Transverse colon (tissue), 4 donors: ENCODE measurements at regions not wholly inside any gene's neighbourhood (a gene's known extent, or its start where the extent isn't known, plus 50 kb on each side); places are given as distances from the start of the nearest gene placed in this dataset.

Experiments used
- DNase-seq: peaks from one replicate; pipeline ENCODE4 v3.0.0-alpha.2; 2019
- H3K27ac ChIP-seq, 4 donors: fragments of 200-600 bp; sonication (generic); 2 replicates each; pipeline ENCODE4 v1.5.1; 2016 to 2018; ENCODE audit warnings: inconsistent platforms in 4 of 4
- H3K27me3 ChIP-seq: fragments of 200-600 bp; sonication (generic); 2 replicates; pipeline ENCODE4 v1.5.1; 2017; ENCODE audit warnings: inconsistent platforms
- H3K36me3 ChIP-seq, 4 donors: fragments of 200-600 bp; sonication (generic); 2 replicates each; pipeline ENCODE4 v1.5.1; 2017 to 2019; ENCODE audit warnings: inconsistent platforms in 4 of 4
- H3K4me1 ChIP-seq, 4 donors: fragments of 200-600 bp; sonication (generic); 2 replicates each; pipeline ENCODE4 v1.5.1; 2017 to 2020; ENCODE audit warnings: inconsistent platforms in 4 of 4
- H3K4me3 ChIP-seq, 4 donors: fragments of 200-600 bp; sonication (generic); 1 replicate in 1 of 4; 2 replicates in 3 of 4; pipeline versions ENCODE4 v1.5.1 to v1.6.1; 2017 to 2019; ENCODE audit warnings: inconsistent platforms in 4 of 4
- H3K9me3 ChIP-seq, 2 donors: fragments of 200-600 bp; sonication (generic); 2 replicates each; pipeline ENCODE4 v1.5.1; 2017 to 2019; ENCODE audit warnings: inconsistent platforms in 2 of 2
- EP300 ChIP-seq: sonication (generic); formaldehyde crosslinking; IDR thresholded peaks from one replicate; pipeline ENCODE4 v1.6.1; 2017; ENCODE audit warnings: antibody characterized with exemption, low read depth
- POLR2A ChIP-seq: fragments of 450-650 bp; IDR thresholded peaks from one replicate; pipeline ENCODE4 v1.6.1; 2016; ENCODE audit warnings: antibody characterized with exemption, mild to moderate bottlenecking, moderate library complexity
- POLR2AphosphoS5 ChIP-seq, 3 donors: sonication (generic); formaldehyde crosslinking; IDR thresholded peaks; one replicate each; pipeline ENCODE4 v1.6.1; 2016; ENCODE audit warnings: antibody characterized with exemption in 3 of 3
- WGBS, 2 donors: methylation state at CpG; one replicate each; pipeline ENCODE4 v1.1.5; 2018; ENCODE audit warnings: low coverage in 1 of 2; 5-methylcytosine and 5-hydroxymethylcytosine counted together
- in situ Hi-C, 4 donors: fragments of 200-750 bp; cut with MboI; loops; one replicate each; pipeline versions ENCODE4 v1.15.0 to v1.15.1; 2017; ENCODE audit warnings: low sequenced_read_pairs in 3 of 4, low pct_ligation_motif_present in 1 of 4, low pct_unique_long_range_greater_than_20kb in 1 of 4
- intact Hi-C: fragments of 100-400 bp; cut with DNase I; formaldehyde crosslinking; loops from one replicate; pipeline ENCODE4 v1.15.1; 2023; ENCODE audit warnings: low total_unique reads
- TF ChIP-seq, protein P1 (sequence below), 5 experiments: fragments of 200-600 bp in 3 of 5; fragments of 450-650 bp in 2 of 5; sonication (generic) in 3 of 5; IDR thresholded peaks; 1 replicate in 2 of 5; 2 replicates in 3 of 5; pipeline ENCODE4 v1.5.1; 2016 to 2017; ENCODE audit warnings: antibody characterized with exemption in 5 of 5, inconsistent platforms in 3 of 5, mild to moderate bottlenecking in 2 of 5, moderate library complexity in 1 of 5

DNA sequence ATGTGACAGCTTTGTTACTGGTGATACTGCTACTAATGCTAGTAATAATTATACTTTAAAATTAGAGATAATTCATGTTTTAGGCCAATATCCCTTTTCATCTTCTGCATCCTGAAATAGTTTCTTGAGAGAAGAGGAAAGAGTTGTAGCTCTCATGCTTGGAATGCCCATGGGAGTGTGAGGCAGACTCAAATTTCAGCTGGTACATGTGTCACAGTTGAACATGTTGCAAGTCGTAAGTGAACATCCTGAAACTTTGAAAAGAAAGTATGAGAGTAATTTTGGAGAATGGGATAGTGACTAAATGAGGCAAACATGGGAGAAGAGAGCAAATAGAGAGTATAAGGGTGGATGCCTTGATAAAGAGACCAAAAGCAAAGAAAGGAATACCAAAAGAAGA lies 168.0 kb downstream of the TMTC3 start:
- Histone ChIP-seq H3K9me3 (no peaks in the 10 kb centered on the region), H3K36me3 (no peaks in the 10 kb centered on the region), H3K4me3 (no peak overlapping the region), H3K4me1 (peaks cover 0 to 3% (median 1%) of the 10 kb centered on the region in 4 donors), H3K27me3 (no peaks in the 10 kb centered on the region), H3K27ac (no peak overlapping the region)
- no peak for DNase-seq
- intact Hi-C loops: no loop called here
- WGBS, 2 donors: 76 to 83% methylated on average over 1 of the region's 1 CpG
- TF ChIP-seq, protein P1, sequence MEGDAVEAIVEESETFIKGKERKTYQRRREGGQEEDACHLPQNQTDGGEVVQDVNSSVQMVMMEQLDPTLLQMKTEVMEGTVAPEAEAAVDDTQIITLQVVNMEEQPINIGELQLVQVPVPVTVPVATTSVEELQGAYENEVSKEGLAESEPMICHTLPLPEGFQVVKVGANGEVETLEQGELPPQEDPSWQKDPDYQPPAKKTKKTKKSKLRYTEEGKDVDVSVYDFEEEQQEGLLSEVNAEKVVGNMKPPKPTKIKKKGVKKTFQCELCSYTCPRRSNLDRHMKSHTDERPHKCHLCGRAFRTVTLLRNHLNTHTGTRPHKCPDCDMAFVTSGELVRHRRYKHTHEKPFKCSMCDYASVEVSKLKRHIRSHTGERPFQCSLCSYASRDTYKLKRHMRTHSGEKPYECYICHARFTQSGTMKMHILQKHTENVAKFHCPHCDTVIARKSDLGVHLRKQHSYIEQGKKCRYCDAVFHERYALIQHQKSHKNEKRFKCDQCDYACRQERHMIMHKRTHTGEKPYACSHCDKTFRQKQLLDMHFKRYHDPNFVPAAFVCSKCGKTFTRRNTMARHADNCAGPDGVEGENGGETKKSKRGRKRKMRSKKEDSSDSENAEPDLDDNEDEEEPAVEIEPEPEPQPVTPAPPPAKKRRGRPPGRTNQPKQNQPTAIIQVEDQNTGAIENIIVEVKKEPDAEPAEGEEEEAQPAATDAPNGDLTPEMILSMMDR (IDR thresholded peaks at IDR 0.05): no peak
- no peak for TF ChIP-seq POLR2A
- no peak for TF ChIP-seq POLR2AphosphoS5 (IDR thresholded peaks at IDR 0.05)
- no peak for TF ChIP-seq EP300
- in situ Hi-C loops: no loop called here

DNA sequence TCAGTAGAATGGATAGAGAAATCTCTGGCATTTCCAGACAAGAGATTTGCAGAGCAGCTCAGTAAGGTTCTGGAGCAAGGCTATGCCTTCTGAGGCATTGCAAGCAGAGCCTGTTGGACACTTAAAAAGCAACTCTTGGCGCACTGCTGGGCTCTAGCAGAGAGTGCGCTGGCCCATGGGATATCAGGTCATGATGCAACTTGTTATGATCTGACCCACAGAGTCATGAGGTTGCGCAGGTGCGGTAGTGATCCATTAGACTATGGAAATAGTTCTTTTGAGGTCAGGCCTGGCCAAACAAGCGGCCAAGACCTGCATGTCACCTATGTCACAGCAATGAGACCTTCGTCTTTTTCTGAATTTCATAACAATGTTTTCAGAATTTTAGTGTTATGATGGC lies 168.6 kb downstream of the TMTC3 start:
- Histone ChIP-seq H3K9me3 (no peaks in the 10 kb centered on the region), H3K4me1 (peaks cover 0 to 3% (median 0%) of the 10 kb centered on the region in 4 donors), H3K27ac (no peak overlapping the region), H3K4me3 (no peak overlapping the region), H3K36me3 (no peaks in the 10 kb centered on the region), H3K27me3 (no peaks in the 10 kb centered on the region)
- intact Hi-C loops: no loop called here
- in situ Hi-C loops: no loop called here
- DNase-seq: no peak
- TF ChIP-seq, protein P1 (IDR thresholded peaks at IDR 0.05): no peak
- no peak for TF ChIP-seq POLR2AphosphoS5 (IDR thresholded peaks at IDR 0.05)
- no peak for TF ChIP-seq POLR2A
- WGBS, 2 donors: 88 to 89% methylated on average over 3 to 6 of the region's 6 CpGs

DNA sequence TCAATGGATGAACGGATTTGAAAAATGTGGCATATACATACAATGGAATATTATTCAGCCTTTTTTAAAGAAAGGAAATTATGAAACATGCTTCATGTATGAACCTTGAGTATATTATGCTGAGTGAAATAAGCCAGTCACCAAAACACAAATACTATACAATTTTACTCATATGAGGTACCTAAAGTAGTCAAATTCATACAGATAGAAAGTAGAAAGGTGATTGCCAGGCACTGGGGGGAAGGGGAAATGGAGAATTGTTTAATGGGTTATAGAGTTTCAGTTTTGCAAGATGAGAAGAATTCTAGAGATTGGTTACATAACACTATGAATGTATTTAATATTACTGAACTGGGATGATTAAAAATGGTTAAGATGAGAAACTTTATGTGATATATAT lies 171.4 kb downstream of the TMTC3 start:
- peaks cover 0 to 4% (median 2%) of the 10 kb centered on the region in 4 donors for H3K4me1 ChIP-seq
- no peaks in the 10 kb centered on the region for H3K36me3 ChIP-seq
- in situ Hi-C loops: no loop called here
- intact Hi-C loops: no loop called here
- H3K4me3 ChIP-seq: no peak overlapping the region
- no peaks in the 10 kb centered on the region for H3K9me3 ChIP-seq
- H3K27me3 ChIP-seq: no peaks in the 10 kb centered on the region
- 93 to 100% methylated on average over 1 of the region's 1 CpG for WGBS, 2 donors
- TF ChIP-seq EP300: no peak
- TF ChIP-seq POLR2AphosphoS5 (IDR thresholded peaks at IDR 0.05): no peak
- no peak for TF ChIP-seq POLR2A
- TF ChIP-seq, protein P1 (IDR thresholded peaks at IDR 0.05): no peak
- DNase-seq: no peak
- no peak overlapping the region for H3K27ac ChIP-seq

DNA sequence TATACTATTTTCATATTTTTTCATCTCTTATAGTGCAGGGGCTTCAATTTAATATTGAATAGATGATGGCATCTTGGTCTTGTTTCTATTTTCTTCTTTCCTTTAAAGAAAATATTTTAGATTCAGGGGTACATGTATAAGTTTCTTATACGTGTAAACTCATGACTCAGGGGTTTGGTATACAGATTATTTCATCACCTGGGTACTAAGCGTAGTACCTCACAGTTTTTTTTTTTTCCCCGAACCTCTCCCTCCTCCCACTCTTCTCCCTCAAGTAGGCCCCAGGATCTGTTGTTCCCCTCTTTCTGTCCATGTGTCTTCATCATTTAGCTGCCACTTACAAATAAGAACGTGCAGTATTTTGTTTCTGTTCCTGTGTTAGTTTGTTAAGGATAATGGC lies 172.6 kb downstream of the TMTC3 start:
- H3K27ac ChIP-seq: no peak overlapping the region
- H3K36me3 ChIP-seq: no peaks in the 10 kb centered on the region
- no peaks in the 10 kb centered on the region for H3K27me3 ChIP-seq
- in situ Hi-C loops: no loop called here
- no peak for TF ChIP-seq POLR2A
- TF ChIP-seq POLR2AphosphoS5 (IDR thresholded peaks at IDR 0.05): no peak
- no peak for TF ChIP-seq EP300
- TF ChIP-seq, protein P1 (IDR thresholded peaks at IDR 0.05): no peak
- no peak for DNase-seq
- H3K9me3 ChIP-seq: no peaks in the 10 kb centered on the region
- intact Hi-C loops: no loop called here
- 85 to 90% methylated on average over 4 of the region's 4 CpGs for WGBS, 2 donors
- H3K4me3 ChIP-seq: no peak overlapping the region
- H3K4me1 ChIP-seq: peaks cover 0 to 7% (median 3%) of the 10 kb centered on the region in 4 donors
